PC-3 (cell line): ENCODE measurements at regions not wholly inside any gene's neighbourhood (a gene's known extent, or its start where the extent isn't known, plus 50 kb on each side); places are given as distances from the start of the nearest gene placed in this dataset.

ENCODE experiments used
- CTCF ChIP-seq: fragments of 300-600 bp; sonication (generic); conservative IDR thresholded peaks from 2 replicates; pipeline ENCODE4 v1.5.1; 2017; ENCODE audit warnings: antibody characterized with exemption, low read depth, mild to moderate bottlenecking, low read length
- EZH2 ChIP-seq: fragments of 300-600 bp; sonication (generic); IDR thresholded peaks from one replicate; pipeline ENCODE4 v1.6.1; 2017; ENCODE audit warnings: antibody characterized with exemption, mild to moderate bottlenecking, low read length; ENCODE audit not compliant: unreplicated experiment
- EZH2phosphoT487 ChIP-seq: fragments of 300-600 bp; sonication (generic); IDR thresholded peaks from 2 replicates; pipeline ENCODE4 v1.6.1; 2018; ENCODE audit warnings: mild to moderate bottlenecking, antibody characterized with exemption, low read length, borderline replicate concordance

GRCh38 chr1:157400766-157401165 lies 151.5 kb downstream of the FCRL5 start:
- TF ChIP-seq CTCF (no peak), EZH2phosphoT487 (no peak), EZH2 (no peak)
